Ascending aorta (tissue), 2 donors: ENCODE measurements at regions not wholly inside any gene's neighbourhood (a gene's known extent, or its start where the extent isn't known, plus 50 kb on each side); places are given as distances from the start of the nearest gene placed in this dataset.

Experiments
- DNase-seq, 2 donors: peaks; one replicate each; pipeline ENCODE4 v3.0.0-alpha.2; 2019; ENCODE audit warnings: low spot score in 2 of 2
- H3K27ac ChIP-seq, 2 donors: fragments of 200-600 bp; sonication (generic); one replicate each; pipeline ENCODE4 v1.5.1; 2016 to 2017; ENCODE audit warnings: mild to moderate bottlenecking in 1 of 2
- H3K27me3 ChIP-seq: fragments of 200-600 bp; sonication (generic); one replicate; pipeline ENCODE4 v1.5.1; 2017
- H3K36me3 ChIP-seq, 2 donors: fragments of 200-600 bp; sonication (generic); one replicate each; pipeline ENCODE4 v1.5.1; 2016
- H3K4me1 ChIP-seq, 2 donors: fragments of 200-600 bp; sonication (generic); one replicate each; pipeline ENCODE4 v1.5.1; 2016 to 2017; ENCODE audit warnings: mild to moderate bottlenecking in 1 of 2
- H3K4me3 ChIP-seq, 2 donors: fragments of 200-600 bp; sonication (generic); one replicate each; pipeline ENCODE4 v1.5.1; 2016 to 2017; ENCODE audit warnings: mild to moderate bottlenecking in 1 of 2
- H3K9me3 ChIP-seq, 2 donors: fragments of 200-600 bp; sonication (generic); one replicate each; pipeline ENCODE4 v1.5.1; 2016
- intact Hi-C: fragments of 100-400 bp; cut with DNase I; formaldehyde crosslinking; loops from one replicate; pipeline ENCODE4 v1.15.1; 2023
- TF ChIP-seq, protein P1 (sequence below), 3 experiments: fragments of 200-600 bp in 2 of 3; fragments of 450-650 bp in 1 of 3; sonication (generic) in 2 of 3; IDR thresholded peaks; one replicate each; pipeline ENCODE4 v1.5.1; 2016 to 2019; ENCODE audit warnings: antibody characterized with exemption in 3 of 3, mild to moderate bottlenecking in 1 of 3, moderate library complexity in 1 of 3

DNA sequence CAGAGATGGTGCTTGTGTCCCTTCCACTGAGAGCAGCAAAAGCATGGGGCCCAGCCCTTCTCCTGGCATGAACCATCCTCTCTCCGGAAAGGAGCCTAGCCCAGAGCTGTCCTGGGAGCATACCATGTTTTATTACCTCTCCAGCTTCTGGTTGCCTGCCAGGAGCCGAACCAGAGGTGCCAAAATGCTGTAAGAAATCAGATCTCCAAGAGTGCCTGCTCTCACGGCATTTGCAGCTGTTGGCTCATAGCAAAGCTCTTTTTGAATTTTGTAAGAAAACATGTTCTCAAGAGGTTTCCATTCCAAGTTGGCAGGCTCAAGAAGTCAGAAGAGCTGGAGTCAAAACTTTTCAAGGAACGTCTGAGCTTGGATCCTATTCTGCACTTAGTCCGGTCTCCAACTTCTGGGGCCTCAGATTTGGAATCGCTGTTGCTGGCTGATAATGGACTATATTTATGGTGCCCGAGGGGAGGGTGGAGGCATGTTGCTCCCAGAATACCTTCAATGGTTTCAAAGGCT is 211.7 kb upstream of the MKI67 start:
- Histone ChIP-seq H3K36me3 (no peaks in the 10 kb centered on the region), H3K27ac (no peak overlapping the region), H3K27me3 (no peaks in the 10 kb centered on the region), H3K9me3 (no peaks in the 10 kb centered on the region), H3K4me3 (no peak overlapping the region), H3K4me1 (no peaks in the 10 kb centered on the region)
- DNase-seq = no peak
- TF ChIP-seq, protein P1, sequence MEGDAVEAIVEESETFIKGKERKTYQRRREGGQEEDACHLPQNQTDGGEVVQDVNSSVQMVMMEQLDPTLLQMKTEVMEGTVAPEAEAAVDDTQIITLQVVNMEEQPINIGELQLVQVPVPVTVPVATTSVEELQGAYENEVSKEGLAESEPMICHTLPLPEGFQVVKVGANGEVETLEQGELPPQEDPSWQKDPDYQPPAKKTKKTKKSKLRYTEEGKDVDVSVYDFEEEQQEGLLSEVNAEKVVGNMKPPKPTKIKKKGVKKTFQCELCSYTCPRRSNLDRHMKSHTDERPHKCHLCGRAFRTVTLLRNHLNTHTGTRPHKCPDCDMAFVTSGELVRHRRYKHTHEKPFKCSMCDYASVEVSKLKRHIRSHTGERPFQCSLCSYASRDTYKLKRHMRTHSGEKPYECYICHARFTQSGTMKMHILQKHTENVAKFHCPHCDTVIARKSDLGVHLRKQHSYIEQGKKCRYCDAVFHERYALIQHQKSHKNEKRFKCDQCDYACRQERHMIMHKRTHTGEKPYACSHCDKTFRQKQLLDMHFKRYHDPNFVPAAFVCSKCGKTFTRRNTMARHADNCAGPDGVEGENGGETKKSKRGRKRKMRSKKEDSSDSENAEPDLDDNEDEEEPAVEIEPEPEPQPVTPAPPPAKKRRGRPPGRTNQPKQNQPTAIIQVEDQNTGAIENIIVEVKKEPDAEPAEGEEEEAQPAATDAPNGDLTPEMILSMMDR (IDR thresholded peaks at IDR 0.05) = no peak
- intact Hi-C loops = no loop called here

DNA sequence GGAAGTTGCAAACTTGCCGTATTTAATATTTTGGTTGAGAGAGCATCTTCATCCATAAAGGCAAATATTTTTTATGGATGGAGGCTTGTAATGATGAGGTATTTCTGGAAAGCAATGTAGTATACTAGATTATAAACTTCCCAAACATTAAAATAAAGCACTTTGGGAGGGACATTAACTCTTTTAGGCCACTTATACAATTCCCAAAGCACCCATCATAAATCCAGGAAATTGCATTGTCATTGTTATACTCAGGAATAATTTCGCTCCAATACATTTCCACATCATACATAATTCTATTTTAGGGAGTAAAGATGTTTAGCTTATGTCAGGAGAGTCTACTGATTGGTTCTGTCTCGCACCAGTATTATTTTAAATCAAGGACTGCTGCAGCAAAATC is 212.7 kb upstream of the MKI67 start:
- Histone ChIP-seq H3K27ac (no peak overlapping the region), H3K4me3 (no peak overlapping the region), H3K4me1 (no peaks in the 10 kb centered on the region), H3K36me3 (no peaks in the 10 kb centered on the region), H3K9me3 (no peaks in the 10 kb centered on the region), H3K27me3 (no peaks in the 10 kb centered on the region)
- TF ChIP-seq, protein P1 (IDR thresholded peaks at IDR 0.05) = no peak
- no peak for DNase-seq
- intact Hi-C loops = no loop called here

DNA sequence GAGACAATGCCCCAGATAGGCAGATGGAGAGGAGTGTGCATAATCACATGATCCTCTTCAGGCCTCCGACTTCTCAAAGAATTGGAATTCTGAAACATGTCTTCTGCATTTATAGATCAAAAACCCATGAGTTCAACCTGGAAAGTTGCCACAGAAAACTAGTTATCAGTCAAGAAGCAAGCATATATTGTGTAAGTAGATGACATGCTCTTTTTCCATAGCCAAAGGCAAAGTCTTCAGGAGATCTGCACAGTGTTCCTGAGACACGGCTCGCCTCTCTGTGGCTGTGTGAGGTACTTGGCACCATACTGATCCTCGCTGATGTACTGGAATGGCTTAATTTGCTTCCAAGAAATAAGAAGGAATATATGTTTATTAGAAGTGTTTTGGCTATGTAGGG is 213.5 kb upstream of the MKI67 start:
- Histone ChIP-seq H3K36me3 (no peaks in the 10 kb centered on the region), H3K27ac (no peak overlapping the region), H3K4me1 (no peaks in the 10 kb centered on the region), H3K9me3 (no peaks in the 10 kb centered on the region), H3K27me3 (no peaks in the 10 kb centered on the region), H3K4me3 (no peak overlapping the region)
- TF ChIP-seq, protein P1 (IDR thresholded peaks at IDR 0.05) = no peak
- no peak for DNase-seq
- intact Hi-C loops = no loop called here

DNA sequence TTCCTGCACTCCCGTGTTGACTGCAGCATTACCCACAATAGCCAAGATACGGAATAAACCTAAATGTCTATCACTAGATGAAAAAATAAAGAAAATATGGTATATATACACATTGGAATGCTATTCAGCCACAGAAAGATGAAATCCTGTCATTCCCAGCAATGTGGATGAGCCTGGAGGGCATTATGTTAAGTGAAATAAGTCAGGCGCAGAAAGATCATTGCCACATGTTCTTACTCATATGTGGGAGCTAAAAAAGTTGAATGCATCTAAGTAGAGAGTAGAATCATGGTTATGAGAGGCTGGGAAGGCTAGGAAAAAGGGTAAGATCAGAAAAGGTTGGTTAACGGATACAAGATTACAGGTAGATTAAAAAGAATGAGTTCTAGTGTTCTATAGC is 219.1 kb upstream of the MKI67 start:
- intact Hi-C loops = no loop called here
- TF ChIP-seq, protein P1 (IDR thresholded peaks at IDR 0.05) = no peak
- no peaks in the 10 kb centered on the region for H3K27me3 ChIP-seq

DNA sequence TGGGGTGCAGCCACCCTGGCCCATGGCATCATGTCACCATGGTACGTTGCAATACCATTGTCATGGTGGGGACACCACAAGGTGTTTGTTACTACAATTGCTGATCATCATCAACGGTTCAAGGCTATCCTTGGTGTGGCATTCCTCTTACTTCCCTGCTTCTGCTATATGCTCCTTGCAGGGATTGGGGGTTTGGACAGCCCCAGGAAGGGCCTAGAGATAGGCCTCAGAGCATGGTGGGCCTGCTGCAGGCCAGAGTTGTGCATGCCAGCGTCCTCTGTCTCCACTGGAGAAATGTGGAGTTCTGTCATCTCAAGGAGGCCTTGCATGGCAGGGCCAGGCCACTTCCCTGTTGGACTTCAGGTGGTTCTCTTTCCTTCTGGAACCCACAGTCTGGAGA is 234.6 kb upstream of the MKI67 start:
- H3K27me3 ChIP-seq = no peaks in the 10 kb centered on the region
- no peaks in the 10 kb centered on the region for H3K4me1 ChIP-seq
- DNase-seq = no peak
- intact Hi-C loops = no loop called here
- H3K36me3 ChIP-seq = no peaks in the 10 kb centered on the region
- H3K9me3 ChIP-seq = no peaks in the 10 kb centered on the region
- no peak overlapping the region for H3K4me3 ChIP-seq
- TF ChIP-seq, protein P1 (IDR thresholded peaks at IDR 0.05) = no peak
- H3K27ac ChIP-seq = no peak overlapping the region

More for the DNA sequence above, 219.1 kb upstream of the MKI67 start:
- H3K4me1 ChIP-seq = no peaks in the 10 kb centered on the region
- no peak overlapping the region for H3K27ac ChIP-seq
- no peaks in the 10 kb centered on the region for H3K9me3 ChIP-seq
- no peak for DNase-seq
- no peaks in the 10 kb centered on the region for H3K36me3 ChIP-seq
- no peak overlapping the region for H3K4me3 ChIP-seq

DNA sequence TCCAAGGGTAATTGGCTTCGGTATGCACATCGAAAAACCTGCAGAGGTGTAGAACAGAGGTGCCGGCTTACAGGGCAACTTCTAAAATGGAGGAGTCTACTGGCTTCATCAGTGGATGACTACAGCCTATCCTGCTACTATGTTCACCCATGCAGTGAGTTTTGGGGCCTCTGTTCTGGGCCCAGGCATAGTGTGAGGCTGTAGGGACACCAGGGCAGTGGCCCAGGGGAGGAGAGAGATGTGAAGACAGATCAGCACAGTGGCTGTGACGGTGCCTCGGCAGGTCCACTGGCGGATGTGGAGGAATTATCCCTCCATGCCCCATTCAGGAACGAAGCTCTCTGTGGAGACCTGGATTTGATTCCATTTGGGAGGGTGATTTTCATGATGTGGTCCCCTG is 235.3 kb upstream of the MKI67 start:
- Histone ChIP-seq H3K36me3 (no peaks in the 10 kb centered on the region), H3K27ac (no peak overlapping the region), H3K9me3 (no peaks in the 10 kb centered on the region), H3K27me3 (no peaks in the 10 kb centered on the region), H3K4me1 (no peaks in the 10 kb centered on the region), H3K4me3 (no peak overlapping the region)
- no peak for DNase-seq
- TF ChIP-seq, protein P1 (IDR thresholded peaks at IDR 0.05) = no peak
- intact Hi-C loops = no loop called here
